T-helper 1 cell treated with Interleukin-12 subunit alpha and Interleukin-12 subunit beta and Interleukin-4 antibody, amounts not matched to agents 30 μg/mL and 1 μg/mL, for 36 hours (primary cell): ENCODE measurements at regions not wholly inside any gene's neighbourhood (a gene's known extent, or its start where the extent isn't known, plus 50 kb on each side); places are given as distances from the start of the nearest gene placed in this dataset.

Experiments
- H3K27ac Mint-ChIP-seq: one replicate; pipeline ENCODE4 v1.8.0; 2021; ENCODE audit warnings: mild to moderate bottlenecking, mixed read lengths
- H3K27me3 Mint-ChIP-seq: one replicate; pipeline ENCODE4 v1.8.0; 2021; ENCODE audit warnings: low read depth, mixed read lengths
- H3K36me3 Mint-ChIP-seq: one replicate; pipeline ENCODE4 v1.8.0; 2021; ENCODE audit warnings: low read depth, mixed read lengths
- H3K4me1 Mint-ChIP-seq: one replicate; pipeline ENCODE4 v1.8.0; 2021; ENCODE audit warnings: low read depth, mixed read lengths
- H3K4me3 Mint-ChIP-seq: one replicate; pipeline ENCODE4 v1.8.0; 2021; ENCODE audit warnings: mild to moderate bottlenecking, moderate library complexity, mixed read lengths
- H3K9me3 Mint-ChIP-seq: one replicate; pipeline ENCODE4 v1.8.0; 2021; ENCODE audit warnings: mixed read lengths

- H3K4me3 Mint-ChIP-seq, result no peak overlapping the region
- H3K27me3 Mint-ChIP-seq, result no peaks in the 10 kb centered on the region
- no peak overlapping the region for H3K27ac Mint-ChIP-seq
- H3K36me3 Mint-ChIP-seq, result no peaks in the 10 kb centered on the region
- H3K4me1 Mint-ChIP-seq, result no peaks in the 10 kb centered on the region
- peaks cover 19% of the 10 kb centered on the region for H3K9me3 Mint-ChIP-seq
These were observed 938.9 kb upstream of the PRR20A start for GRCh38 chr13:56201834-56202233.

DNA sequence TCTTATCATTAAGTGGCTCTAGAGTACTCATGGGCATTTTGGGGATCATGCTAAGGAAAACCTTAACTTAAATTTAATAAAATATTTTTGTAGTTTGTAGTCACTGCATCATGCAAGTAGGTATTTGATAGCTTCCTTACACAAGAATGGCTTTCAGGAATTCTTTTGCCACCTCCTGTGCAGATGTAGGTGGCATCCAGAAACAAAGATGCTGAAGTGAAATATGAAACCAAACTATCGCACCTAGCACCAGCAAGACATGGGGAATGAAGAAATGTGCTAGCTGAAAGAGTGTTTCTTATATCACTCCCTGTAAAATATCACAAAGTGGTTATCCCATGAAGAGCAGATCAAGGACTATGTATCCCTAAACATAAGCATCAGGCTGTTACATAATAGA, 924.5 kb upstream of the PRR20A start:
- Mint-ChIP-seq H3K27ac (no peak overlapping the region), H3K4me3 (no peak overlapping the region), H3K9me3 (peaks cover 37% of the 10 kb centered on the region), H3K4me1 (no peaks in the 10 kb centered on the region), H3K27me3 (no peaks in the 10 kb centered on the region), H3K36me3 (no peaks in the 10 kb centered on the region)

DNA sequence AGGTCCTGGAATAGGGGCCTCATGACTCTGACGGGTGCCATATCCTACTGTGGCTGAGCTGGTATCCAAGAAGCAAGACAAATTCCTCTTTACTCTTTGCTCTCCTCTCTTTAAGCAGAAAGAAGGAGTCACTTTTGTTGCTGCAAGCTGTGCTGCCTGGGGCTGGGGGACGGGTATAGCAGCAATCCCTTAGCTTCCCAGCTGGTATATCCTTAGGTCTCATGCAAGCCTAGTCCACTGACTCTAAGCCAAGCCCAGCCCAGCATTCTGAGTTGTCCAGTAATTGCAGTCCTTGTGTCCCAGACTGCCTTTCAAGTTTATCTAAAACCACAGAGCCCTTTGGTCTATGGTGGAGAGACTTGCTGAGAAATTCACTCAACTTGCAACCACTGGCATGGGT, 893.0 kb upstream of the PRR20A start:
- Mint-ChIP-seq H3K36me3 (no peaks in the 10 kb centered on the region), H3K27ac (no peak overlapping the region), H3K4me3 (no peak overlapping the region), H3K27me3 (no peaks in the 10 kb centered on the region), H3K4me1 (no peaks in the 10 kb centered on the region), H3K9me3 (peaks cover 51% of the 10 kb centered on the region)

GRCh38 chr13:56271686-56272085, 869.0 kb upstream of the PRR20A start:
- H3K9me3 Mint-ChIP-seq, result peaks cover 18% of the 10 kb centered on the region
- no peaks in the 10 kb centered on the region for H3K36me3 Mint-ChIP-seq
- no peak overlapping the region for H3K4me3 Mint-ChIP-seq
- no peaks in the 10 kb centered on the region for H3K4me1 Mint-ChIP-seq
- H3K27me3 Mint-ChIP-seq, result no peaks in the 10 kb centered on the region
- H3K27ac Mint-ChIP-seq, result no peak overlapping the region

- no peak overlapping the region for H3K4me3 Mint-ChIP-seq
- H3K4me1 Mint-ChIP-seq, result no peaks in the 10 kb centered on the region
- no peaks in the 10 kb centered on the region for H3K36me3 Mint-ChIP-seq
- no peaks in the 10 kb centered on the region for H3K27me3 Mint-ChIP-seq
- H3K27ac Mint-ChIP-seq, result no peak overlapping the region
- peaks cover 27% of the 10 kb centered on the region for H3K9me3 Mint-ChIP-seq
These were observed 857.4 kb upstream of the PRR20A start for GRCh38 chr13:56283262-56283828.

- H3K4me3 Mint-ChIP-seq, result no peak overlapping the region
- no peaks in the 10 kb centered on the region for H3K36me3 Mint-ChIP-seq
- H3K9me3 Mint-ChIP-seq, result peaks cover 3% of the 10 kb centered on the region
- H3K27ac Mint-ChIP-seq, result no peak overlapping the region
- H3K4me1 Mint-ChIP-seq, result no peaks in the 10 kb centered on the region
- no peaks in the 10 kb centered on the region for H3K27me3 Mint-ChIP-seq
These were observed 841.1 kb upstream of the PRR20A start for GRCh38 chr13:56299650-56300049.

- no peaks in the 10 kb centered on the region for H3K36me3 Mint-ChIP-seq
- no peak overlapping the region for H3K4me3 Mint-ChIP-seq
- H3K27ac Mint-ChIP-seq, result no peak overlapping the region
- peaks cover 11% of the 10 kb centered on the region for H3K9me3 Mint-ChIP-seq
- H3K4me1 Mint-ChIP-seq, result no peaks in the 10 kb centered on the region
- no peaks in the 10 kb centered on the region for H3K27me3 Mint-ChIP-seq
These were observed 826.0 kb upstream of the PRR20A start for GRCh38 chr13:56314765-56315164.

DNA sequence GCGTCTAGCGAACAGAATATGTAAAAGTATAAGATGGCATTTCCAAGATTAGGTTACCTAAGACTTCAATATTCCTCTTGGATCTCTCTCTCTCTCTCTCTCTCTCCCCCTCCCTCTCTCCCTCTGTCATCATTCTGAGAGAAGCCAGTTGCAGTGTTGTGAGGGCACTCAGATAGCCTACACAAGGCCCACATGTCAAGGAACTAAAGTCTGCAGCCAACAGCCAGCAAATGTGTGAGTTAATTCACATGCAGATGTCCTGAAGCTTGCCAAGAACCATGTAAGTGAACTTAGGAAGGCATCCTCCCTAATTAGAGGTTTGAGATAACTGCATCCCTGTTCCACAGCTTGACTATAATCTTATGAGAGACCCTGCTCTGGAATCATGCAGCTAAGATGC, 822.9 kb upstream of the PRR20A start:
- Mint-ChIP-seq H3K9me3 (peaks cover 10% of the 10 kb centered on the region), H3K4me3 (no peak overlapping the region), H3K4me1 (no peaks in the 10 kb centered on the region), H3K27ac (no peak overlapping the region), H3K27me3 (no peaks in the 10 kb centered on the region), H3K36me3 (no peaks in the 10 kb centered on the region)

- H3K4me1 Mint-ChIP-seq, result no peaks in the 10 kb centered on the region
- H3K4me3 Mint-ChIP-seq, result no peak overlapping the region
- H3K27ac Mint-ChIP-seq, result no peak overlapping the region
- peaks cover 9% of the 10 kb centered on the region for H3K9me3 Mint-ChIP-seq
- H3K27me3 Mint-ChIP-seq, result no peaks in the 10 kb centered on the region
- no peaks in the 10 kb centered on the region for H3K36me3 Mint-ChIP-seq
These were observed 808.0 kb upstream of the PRR20A start for GRCh38 chr13:56332671-56333070.

GRCh38 chr13:56335775-56336174, 804.9 kb upstream of the PRR20A start:
- peaks cover 7% of the 10 kb centered on the region for H3K9me3 Mint-ChIP-seq
- no peaks in the 10 kb centered on the region for H3K4me1 Mint-ChIP-seq

GRCh38 chr13:56338421-56338820, 802.3 kb upstream of the PRR20A start:
- Mint-ChIP-seq H3K4me3 (no peak overlapping the region), H3K4me1 (no peaks in the 10 kb centered on the region), H3K27ac (no peak overlapping the region), H3K9me3 (peaks cover 20% of the 10 kb centered on the region), H3K27me3 (no peaks in the 10 kb centered on the region), H3K36me3 (no peaks in the 10 kb centered on the region)

More at GRCh38 chr13:56335775-56336174, 804.9 kb upstream of the PRR20A start:
- H3K36me3 Mint-ChIP-seq, result no peaks in the 10 kb centered on the region
- H3K27ac Mint-ChIP-seq, result no peak overlapping the region
- H3K27me3 Mint-ChIP-seq, result no peaks in the 10 kb centered on the region
- no peak overlapping the region for H3K4me3 Mint-ChIP-seq

GRCh38 chr13:56347014-56347413, 793.7 kb upstream of the PRR20A start:
- no peak overlapping the region for H3K27ac Mint-ChIP-seq
- H3K9me3 Mint-ChIP-seq, result peaks cover 28% of the 10 kb centered on the region
- no peaks in the 10 kb centered on the region for H3K27me3 Mint-ChIP-seq
- H3K4me3 Mint-ChIP-seq, result no peak overlapping the region
- no peaks in the 10 kb centered on the region for H3K36me3 Mint-ChIP-seq
- no peaks in the 10 kb centered on the region for H3K4me1 Mint-ChIP-seq

DNA sequence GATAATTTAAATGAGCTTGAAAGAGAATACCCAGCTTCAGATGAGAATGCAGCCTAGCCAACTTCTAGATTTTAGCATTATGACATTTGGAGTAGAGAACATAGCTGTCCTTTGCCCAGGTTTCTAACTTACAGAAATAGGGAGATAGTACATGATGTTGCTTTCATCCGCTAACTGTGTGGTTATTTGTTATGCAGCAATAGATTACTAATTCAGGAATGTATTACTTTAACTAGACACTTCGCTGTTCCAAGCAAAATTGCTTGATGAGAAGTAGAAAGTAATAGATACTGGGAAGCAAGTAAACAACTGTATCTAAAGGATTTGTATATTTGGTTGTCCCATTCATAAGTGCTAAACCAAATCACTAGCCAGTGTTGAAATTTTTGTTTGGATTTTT, 790.9 kb upstream of the PRR20A start:
- Mint-ChIP-seq H3K36me3 (no peaks in the 10 kb centered on the region), H3K4me3 (no peak overlapping the region), H3K27ac (no peak overlapping the region), H3K27me3 (no peaks in the 10 kb centered on the region), H3K9me3 (peaks cover 13% of the 10 kb centered on the region), H3K4me1 (no peaks in the 10 kb centered on the region)

DNA sequence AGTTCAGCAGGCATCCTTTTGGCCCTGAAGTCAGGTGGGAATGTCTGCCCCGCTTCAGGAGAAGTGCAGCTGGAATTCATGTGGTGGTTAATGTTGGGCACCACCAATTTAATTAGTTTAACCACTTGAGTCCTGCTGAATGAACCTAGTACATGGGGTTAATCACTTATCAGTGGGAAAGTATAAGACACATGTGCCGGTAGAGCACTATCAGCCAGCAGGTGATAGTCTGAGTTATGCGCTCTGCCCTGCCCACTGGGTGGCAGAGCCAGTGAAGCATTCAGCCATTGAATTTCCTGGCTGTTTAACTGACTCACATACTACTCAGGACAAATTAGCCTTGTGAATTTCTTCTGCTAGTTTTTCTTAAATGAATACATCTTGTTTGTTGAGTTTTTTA, 789.7 kb upstream of the PRR20A start:
- Mint-ChIP-seq H3K9me3 (peaks cover 20% of the 10 kb centered on the region), H3K27me3 (no peaks in the 10 kb centered on the region)

DNA sequence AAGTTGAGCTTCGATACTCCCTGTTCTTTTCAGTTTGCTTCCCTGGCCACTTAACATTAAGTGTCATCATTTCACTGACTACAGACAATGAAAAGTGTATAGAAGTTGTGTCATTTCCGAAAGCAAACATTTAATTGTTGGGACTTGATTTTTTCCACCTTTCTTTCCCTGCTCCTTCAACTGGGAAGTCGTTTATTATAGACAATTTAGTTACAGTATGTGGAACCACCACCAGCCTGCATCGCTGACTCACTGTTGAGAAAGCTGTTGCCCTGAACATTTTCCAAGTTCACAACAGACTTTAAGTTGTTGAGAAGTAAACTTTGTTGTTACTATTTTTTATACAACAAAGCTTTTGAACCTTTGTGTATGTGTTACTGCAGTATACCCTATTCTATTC, 788.4 kb upstream of the PRR20A start:
- H3K4me3 Mint-ChIP-seq, result no peak overlapping the region
- H3K27me3 Mint-ChIP-seq, result no peaks in the 10 kb centered on the region
- H3K9me3 Mint-ChIP-seq, result peaks cover 17% of the 10 kb centered on the region
- no peaks in the 10 kb centered on the region for H3K4me1 Mint-ChIP-seq
- H3K27ac Mint-ChIP-seq, result no peak overlapping the region
- H3K36me3 Mint-ChIP-seq, result no peaks in the 10 kb centered on the region

More for the DNA sequence above, 789.7 kb upstream of the PRR20A start:
- Mint-ChIP-seq H3K27ac (no peak overlapping the region), H3K4me3 (no peak overlapping the region), H3K36me3 (no peaks in the 10 kb centered on the region), H3K4me1 (no peaks in the 10 kb centered on the region)

DNA sequence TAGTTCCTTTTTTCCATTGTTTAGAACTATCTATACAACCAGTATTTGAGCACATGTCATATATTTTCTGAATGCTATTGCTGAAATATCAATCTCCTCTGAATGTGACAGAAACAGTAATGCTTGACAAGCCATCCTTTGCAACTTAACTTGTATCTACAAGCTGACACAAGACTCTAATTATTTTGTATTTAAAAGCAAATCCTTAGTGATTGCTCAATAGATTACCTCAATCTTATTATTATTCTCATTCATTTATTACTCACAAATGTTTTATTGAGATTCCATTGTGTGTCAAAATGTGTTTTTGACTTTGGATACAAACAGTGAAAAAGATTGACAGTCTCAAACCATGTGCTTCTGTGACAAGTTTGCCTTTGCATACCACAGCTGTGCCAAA, 787.8 kb upstream of the PRR20A start:
- Mint-ChIP-seq H3K27me3 (no peaks in the 10 kb centered on the region), H3K36me3 (no peaks in the 10 kb centered on the region), H3K4me1 (no peaks in the 10 kb centered on the region), H3K27ac (no peak overlapping the region), H3K4me3 (no peak overlapping the region), H3K9me3 (peaks cover 20% of the 10 kb centered on the region)
